B cell (primary cell): ENCODE measurements at regions not wholly inside any gene's neighbourhood (a gene's known extent, or its start where the extent isn't known, plus 50 kb on each side); places are given as distances from the start of the nearest gene placed in this dataset.

Source experiments
- EZH2 ChIP-seq: IDR thresholded peaks from 2 replicates; pipeline ENCODE4 v1.6.1; 2012; ENCODE audit warnings: borderline replicate concordance, low read depth, mild to moderate bottlenecking, moderate library complexity, low read length; ENCODE audit not compliant: insufficient read depth, poor library complexity, severe bottlenecking
- TF ChIP-seq, protein P1 (sequence below): fragments of 200-600 bp; IDR thresholded peaks from one replicate; pipeline ENCODE4 v1.8.0; 2022; ENCODE audit warnings: antibody characterized with exemption, mild to moderate bottlenecking

DNA sequence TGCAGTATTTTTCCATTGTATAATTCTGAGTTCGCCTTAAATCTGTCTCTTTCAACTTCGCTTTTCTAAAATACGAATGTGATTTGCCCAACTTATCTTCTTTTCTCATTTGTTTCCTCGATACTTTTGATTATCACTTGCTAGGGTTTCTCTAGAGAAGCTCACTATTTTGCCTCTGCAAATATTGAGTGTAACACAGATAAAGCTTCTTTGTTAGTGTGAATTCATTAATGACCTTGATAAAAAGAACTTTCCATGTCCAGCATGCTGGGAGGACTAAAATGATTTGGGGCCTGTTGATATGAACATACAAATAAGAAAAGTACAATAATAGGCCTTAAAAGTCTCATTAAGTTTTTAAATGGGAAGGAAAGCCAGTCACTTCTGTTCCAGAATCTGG lies 303.3 kb downstream of the MAP2K6 start:
- TF ChIP-seq, protein P1, sequence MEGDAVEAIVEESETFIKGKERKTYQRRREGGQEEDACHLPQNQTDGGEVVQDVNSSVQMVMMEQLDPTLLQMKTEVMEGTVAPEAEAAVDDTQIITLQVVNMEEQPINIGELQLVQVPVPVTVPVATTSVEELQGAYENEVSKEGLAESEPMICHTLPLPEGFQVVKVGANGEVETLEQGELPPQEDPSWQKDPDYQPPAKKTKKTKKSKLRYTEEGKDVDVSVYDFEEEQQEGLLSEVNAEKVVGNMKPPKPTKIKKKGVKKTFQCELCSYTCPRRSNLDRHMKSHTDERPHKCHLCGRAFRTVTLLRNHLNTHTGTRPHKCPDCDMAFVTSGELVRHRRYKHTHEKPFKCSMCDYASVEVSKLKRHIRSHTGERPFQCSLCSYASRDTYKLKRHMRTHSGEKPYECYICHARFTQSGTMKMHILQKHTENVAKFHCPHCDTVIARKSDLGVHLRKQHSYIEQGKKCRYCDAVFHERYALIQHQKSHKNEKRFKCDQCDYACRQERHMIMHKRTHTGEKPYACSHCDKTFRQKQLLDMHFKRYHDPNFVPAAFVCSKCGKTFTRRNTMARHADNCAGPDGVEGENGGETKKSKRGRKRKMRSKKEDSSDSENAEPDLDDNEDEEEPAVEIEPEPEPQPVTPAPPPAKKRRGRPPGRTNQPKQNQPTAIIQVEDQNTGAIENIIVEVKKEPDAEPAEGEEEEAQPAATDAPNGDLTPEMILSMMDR, result no peak
- no peak for TF ChIP-seq EZH2
